ENCODE measurements at regions not wholly inside any gene's neighbourhood (a gene's known extent, or its start where the extent isn't known, plus 50 kb on each side); places are given as distances from the start of the nearest gene placed in this dataset.

- H3K4me1 ChIP-seq (ENCODE audit: control insufficient read depth in 2 of 3, insufficient read depth in 2 of 3, low read depth in 1 of 3, low read length in 3 of 3) = no peaks in the 10 kb centered on the region
- FAIRE-seq = no peak
- H3K36me3 ChIP-seq (ENCODE audit: control insufficient read depth in 2 of 3, insufficient read depth in 3 of 3, low read length in 3 of 3) = no peaks in the 10 kb centered on the region
- no peak for TF ChIP-seq CTCF (IDR thresholded peaks at IDR 0.05; ENCODE audit: borderline replicate concordance, extremely low read depth, insufficient read depth)
- no peaks in the 10 kb centered on the region for H3K9me3 ChIP-seq (ENCODE audit: control insufficient read depth in 2 of 3, insufficient read depth in 1 of 3, low read length in 3 of 3)
- H3K27ac ChIP-seq (ENCODE audit: low read depth in 2 of 2, low read length in 2 of 2) = no peak overlapping the region
- DNase-seq = no peak
- intact Hi-C loops (cut with DNase I) = no loop called here
- no peak overlapping the region for H3K4me3 ChIP-seq (ENCODE audit: low read length in 3 of 3)
- H3K9ac ChIP-seq (ENCODE audit: low read length in 3 of 3) = no peak overlapping the region
- H3K27me3 ChIP-seq (ENCODE audit: control insufficient read depth, insufficient read depth, low read length) = peaks cover 11% of the 10 kb centered on the region
Measured at GRCh38 chr12:126193190-126193589, 1128.0 kb downstream of the AACS start.

- DNase-seq (no peak), FAIRE-seq (no peak)
- TF ChIP-seq CTCF (IDR thresholded peaks at IDR 0.05; ENCODE audit: borderline replicate concordance, extremely low read depth, insufficient read depth) = no peak
- Histone ChIP-seq H3K9me3 (ENCODE audit: control insufficient read depth in 2 of 3, insufficient read depth in 1 of 3, low read length in 3 of 3) (no peaks in the 10 kb centered on the region), H3K27ac (ENCODE audit: low read depth in 2 of 2, low read length in 2 of 2) (no peak overlapping the region), H3K9ac (ENCODE audit: low read length in 3 of 3) (no peak overlapping the region), H3K36me3 (ENCODE audit: control insufficient read depth in 2 of 3, insufficient read depth in 3 of 3, low read length in 3 of 3) (no peaks in the 10 kb centered on the region), H3K27me3 (ENCODE audit: control insufficient read depth, insufficient read depth, low read length) (peaks cover 5% of the 10 kb centered on the region), H3K4me1 (ENCODE audit: control insufficient read depth in 2 of 3, insufficient read depth in 2 of 3, low read depth in 1 of 3, low read length in 3 of 3) (no peaks in the 10 kb centered on the region), H3K4me3 (ENCODE audit: low read length in 3 of 3) (no peak overlapping the region)
- intact Hi-C loops (cut with DNase I) = no loop called here
Measured at GRCh38 chr12:126196263-126196662, 1131.0 kb downstream of the AACS start.

GRCh38 chr12:126198516-126198915 lies 1133.3 kb downstream of the AACS start:
- H3K27ac ChIP-seq (ENCODE audit: low read depth in 2 of 2, low read length in 2 of 2) = no peak overlapping the region
- no peak overlapping the region for H3K4me3 ChIP-seq (ENCODE audit: low read length in 3 of 3)
- FAIRE-seq (no peak), DNase-seq (no peak)
- no peaks in the 10 kb centered on the region for H3K36me3 ChIP-seq (ENCODE audit: control insufficient read depth in 2 of 3, insufficient read depth in 3 of 3, low read length in 3 of 3)
- no peaks in the 10 kb centered on the region for H3K9me3 ChIP-seq (ENCODE audit: control insufficient read depth in 2 of 3, insufficient read depth in 1 of 3, low read length in 3 of 3)
- H3K4me1 ChIP-seq (ENCODE audit: control insufficient read depth in 2 of 3, insufficient read depth in 2 of 3, low read depth in 1 of 3, low read length in 3 of 3) = no peaks in the 10 kb centered on the region
- H3K27me3 ChIP-seq (ENCODE audit: control insufficient read depth, insufficient read depth, low read length) = no peaks in the 10 kb centered on the region
- intact Hi-C loops (cut with DNase I) = no loop called here
- H3K9ac ChIP-seq (ENCODE audit: low read length in 3 of 3) = no peak overlapping the region
- TF ChIP-seq CTCF (IDR thresholded peaks at IDR 0.05; ENCODE audit: borderline replicate concordance, extremely low read depth, insufficient read depth) = no peak

- Histone ChIP-seq H3K27ac (ENCODE audit: low read depth in 2 of 2, low read length in 2 of 2) (no peak overlapping the region), H3K9ac (ENCODE audit: low read length in 3 of 3) (no peak overlapping the region), H3K4me1 (ENCODE audit: control insufficient read depth in 2 of 3, insufficient read depth in 2 of 3, low read depth in 1 of 3, low read length in 3 of 3) (no peaks in the 10 kb centered on the region), H3K36me3 (ENCODE audit: control insufficient read depth in 2 of 3, insufficient read depth in 3 of 3, low read length in 3 of 3) (no peaks in the 10 kb centered on the region), H3K9me3 (ENCODE audit: control insufficient read depth in 2 of 3, insufficient read depth in 1 of 3, low read length in 3 of 3) (no peaks in the 10 kb centered on the region), H3K27me3 (ENCODE audit: control insufficient read depth, insufficient read depth, low read length) (no peaks in the 10 kb centered on the region), H3K4me3 (ENCODE audit: low read length in 3 of 3) (no peak overlapping the region)
- no peak for DNase-seq
- no peak for TF ChIP-seq CTCF (IDR thresholded peaks at IDR 0.05; ENCODE audit: borderline replicate concordance, extremely low read depth, insufficient read depth)
- intact Hi-C loops (cut with DNase I) = no loop called here
- FAIRE-seq = no peak
Measured at GRCh38 chr12:126198966-126199692, 1133.9 kb downstream of the AACS start.
